GM12892 (cell line): ENCODE measurements at regions not wholly inside any gene's neighbourhood (a gene's known extent, or its start where the extent isn't known, plus 50 kb on each side); places are given as distances from the start of the nearest gene placed in this dataset.

Experiments used
- POLR2A ChIP-seq: IDR thresholded peaks from 2 replicates; pipeline ENCODE4 v1.6.1; 2011; ENCODE audit warnings: low read depth, low read length, control low read depth
- POLR2AphosphoS5 ChIP-seq: IDR thresholded peaks from 2 replicates; pipeline ENCODE4 v1.6.1; 2011; ENCODE audit warnings: low read depth, low read length, control low read depth
- TAF1 ChIP-seq: IDR thresholded peaks from 2 replicates; pipeline ENCODE4 v1.6.1; 2011; ENCODE audit warnings: low read depth, mild to moderate bottlenecking, control low read depth, low read length, borderline replicate concordance

DNA sequence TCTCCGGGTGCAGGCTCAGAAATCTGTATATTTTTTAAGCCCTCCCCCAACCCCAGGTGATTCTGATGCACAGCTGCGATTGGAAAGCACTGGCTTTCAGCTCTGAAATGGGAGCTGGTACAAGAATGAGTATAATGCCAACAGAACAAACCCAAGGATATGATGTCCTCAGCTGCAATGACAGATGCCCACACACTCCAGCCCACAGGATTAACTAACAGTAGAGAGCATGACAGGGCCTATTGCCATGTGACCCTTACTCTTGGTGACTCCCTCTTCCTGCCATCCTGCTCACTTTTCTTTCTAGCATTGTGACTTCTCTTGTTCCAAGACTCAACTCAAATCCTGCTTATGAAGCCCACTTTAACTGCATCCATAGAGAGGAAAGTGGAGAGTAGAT is 174.5 kb downstream of the FGF18 start:
- TF ChIP-seq POLR2A (no peak), TAF1 (no peak), POLR2AphosphoS5 (no peak)
